Peyer's patch (tissue), 4 donors: ENCODE measurements at regions not wholly inside any gene's neighbourhood (a gene's known extent, or its start where the extent isn't known, plus 50 kb on each side); places are given as distances from the start of the nearest gene placed in this dataset.
A peak's percentile ranks its signal among the peaks of the same experiment; 100 is the strongest.

Experiments
- DNase-seq, 3 donors: peaks; one replicate each; pipeline ENCODE4 v3.0.0-alpha.2; 2017 to 2019
- H3K27ac ChIP-seq, 4 donors: fragments of 200-600 bp; sonication (generic); one replicate each; pipeline ENCODE4 v1.5.1; 2016 to 2019
- H3K27me3 ChIP-seq, 2 donors: fragments of 200-600 bp; sonication (generic); one replicate each; pipeline ENCODE4 v1.5.1; 2019
- H3K36me3 ChIP-seq, 3 donors: fragments of 200-600 bp; sonication (generic); one replicate each; pipeline ENCODE4 v1.5.1; 2016 to 2019
- H3K4me1 ChIP-seq, 4 donors: fragments of 200-600 bp; sonication (generic); one replicate each; pipeline ENCODE4 v1.5.1; 2016 to 2019
- H3K4me3 ChIP-seq, 4 donors: fragments of 200-600 bp; sonication (generic); 1 replicate in 3 of 4; 2 replicates in 1 of 4; pipeline ENCODE4 v1.5.1; 2016 to 2019; ENCODE audit warnings: mild to moderate bottlenecking in 1 of 4
- H3K9me3 ChIP-seq, 4 donors: fragments of 200-600 bp; sonication (generic); one replicate each; pipeline ENCODE4 v1.5.1; 2016 to 2019; ENCODE audit warnings: mild to moderate bottlenecking in 1 of 4
- POLR2A ChIP-seq, 2 donors: fragments of 450-650 bp; IDR thresholded peaks; one replicate each; pipeline ENCODE4 v1.5.1; 2017; ENCODE audit warnings: antibody characterized with exemption in 2 of 2, mild to moderate bottlenecking in 2 of 2, moderate library complexity in 2 of 2
- TF ChIP-seq, protein P1 (sequence below), 6 experiments: fragments of 450-650 bp in 4 of 6; fragments of 200-600 bp in 2 of 6; sonication (generic) in 1 of 6; IDR thresholded peaks; one replicate each; pipeline ENCODE4 v1.5.1; 2017 to 2019; ENCODE audit warnings: antibody characterized with exemption in 6 of 6, mild to moderate bottlenecking in 3 of 6, moderate library complexity in 1 of 6

DNA sequence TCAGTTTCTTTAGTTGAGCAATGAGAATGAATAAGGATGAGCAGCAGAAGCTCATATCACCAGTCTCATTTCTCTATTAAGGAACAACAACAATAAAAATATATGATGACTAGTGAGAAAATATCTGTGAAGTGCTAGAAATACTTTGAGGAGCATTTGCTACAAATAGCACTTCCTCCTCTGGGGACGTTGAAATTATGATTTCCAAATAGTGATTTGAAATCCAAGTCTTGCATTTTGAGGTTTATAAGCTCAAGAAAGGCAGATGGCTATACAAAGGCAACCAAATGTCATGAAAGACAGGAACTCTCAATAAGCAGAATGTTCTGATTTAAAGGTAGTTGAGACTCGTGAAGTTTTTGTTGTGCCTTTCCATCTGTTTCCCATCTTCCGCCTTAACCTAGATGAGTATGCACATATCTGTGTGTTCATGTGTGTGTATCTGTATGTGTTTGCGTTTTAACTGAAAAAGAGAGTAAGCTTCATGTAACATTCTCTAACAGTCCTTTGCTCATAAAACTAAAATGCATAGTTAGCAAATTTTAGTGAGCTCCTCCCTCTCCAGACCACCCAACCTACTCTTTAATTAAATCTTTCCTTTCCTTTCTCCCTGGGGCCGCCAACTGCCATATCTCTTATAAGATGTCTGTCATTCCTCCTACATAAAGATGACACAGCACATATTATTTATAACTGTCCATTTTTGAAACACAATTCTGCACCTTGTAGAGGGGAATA is 222.6 kb upstream of the RASGEF1B start:
- no peak overlapping the region for H3K4me3 ChIP-seq
- H3K36me3 ChIP-seq: no peaks in the 10 kb centered on the region
- H3K27ac ChIP-seq: no peak overlapping the region
- H3K27me3 ChIP-seq: no peaks in the 10 kb centered on the region
- no peak for DNase-seq
- no peaks in the 10 kb centered on the region for H3K9me3 ChIP-seq
- TF ChIP-seq, protein P1, sequence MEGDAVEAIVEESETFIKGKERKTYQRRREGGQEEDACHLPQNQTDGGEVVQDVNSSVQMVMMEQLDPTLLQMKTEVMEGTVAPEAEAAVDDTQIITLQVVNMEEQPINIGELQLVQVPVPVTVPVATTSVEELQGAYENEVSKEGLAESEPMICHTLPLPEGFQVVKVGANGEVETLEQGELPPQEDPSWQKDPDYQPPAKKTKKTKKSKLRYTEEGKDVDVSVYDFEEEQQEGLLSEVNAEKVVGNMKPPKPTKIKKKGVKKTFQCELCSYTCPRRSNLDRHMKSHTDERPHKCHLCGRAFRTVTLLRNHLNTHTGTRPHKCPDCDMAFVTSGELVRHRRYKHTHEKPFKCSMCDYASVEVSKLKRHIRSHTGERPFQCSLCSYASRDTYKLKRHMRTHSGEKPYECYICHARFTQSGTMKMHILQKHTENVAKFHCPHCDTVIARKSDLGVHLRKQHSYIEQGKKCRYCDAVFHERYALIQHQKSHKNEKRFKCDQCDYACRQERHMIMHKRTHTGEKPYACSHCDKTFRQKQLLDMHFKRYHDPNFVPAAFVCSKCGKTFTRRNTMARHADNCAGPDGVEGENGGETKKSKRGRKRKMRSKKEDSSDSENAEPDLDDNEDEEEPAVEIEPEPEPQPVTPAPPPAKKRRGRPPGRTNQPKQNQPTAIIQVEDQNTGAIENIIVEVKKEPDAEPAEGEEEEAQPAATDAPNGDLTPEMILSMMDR (IDR thresholded peaks at IDR 0.05): no peak
- no peak for TF ChIP-seq POLR2A (IDR thresholded peaks at IDR 0.05)
- H3K4me1 ChIP-seq: no peaks in the 10 kb centered on the region

DNA sequence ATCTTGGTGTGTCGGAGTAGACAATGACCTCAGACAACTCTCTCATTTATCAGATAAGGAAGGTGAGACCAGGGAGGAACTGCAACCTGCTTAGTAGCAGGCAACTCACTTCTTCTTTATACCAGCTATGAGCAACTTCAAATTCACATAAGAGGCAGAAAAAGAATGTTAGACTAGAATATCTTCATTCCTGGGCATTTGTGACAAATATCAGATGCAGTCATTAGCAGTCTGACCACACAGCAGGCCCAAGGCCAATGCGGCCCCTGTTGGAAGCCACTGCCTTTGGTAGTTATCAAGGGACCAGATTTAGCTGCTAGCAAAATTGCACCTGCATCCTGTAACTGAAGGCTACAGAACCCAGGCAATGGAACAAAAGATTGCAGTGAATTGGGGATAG is 219.2 kb upstream of the RASGEF1B start:
- no peaks in the 10 kb centered on the region for H3K27me3 ChIP-seq
- no peaks in the 10 kb centered on the region for H3K36me3 ChIP-seq
- H3K27ac ChIP-seq: no peak overlapping the region
- no peak overlapping the region for H3K4me3 ChIP-seq
- H3K4me1 ChIP-seq: no peaks in the 10 kb centered on the region
- no peak for DNase-seq
- no peaks in the 10 kb centered on the region for H3K9me3 ChIP-seq
- no peak for TF ChIP-seq POLR2A (IDR thresholded peaks at IDR 0.05)
- TF ChIP-seq, protein P1 (IDR thresholded peaks at IDR 0.05): no peak

DNA sequence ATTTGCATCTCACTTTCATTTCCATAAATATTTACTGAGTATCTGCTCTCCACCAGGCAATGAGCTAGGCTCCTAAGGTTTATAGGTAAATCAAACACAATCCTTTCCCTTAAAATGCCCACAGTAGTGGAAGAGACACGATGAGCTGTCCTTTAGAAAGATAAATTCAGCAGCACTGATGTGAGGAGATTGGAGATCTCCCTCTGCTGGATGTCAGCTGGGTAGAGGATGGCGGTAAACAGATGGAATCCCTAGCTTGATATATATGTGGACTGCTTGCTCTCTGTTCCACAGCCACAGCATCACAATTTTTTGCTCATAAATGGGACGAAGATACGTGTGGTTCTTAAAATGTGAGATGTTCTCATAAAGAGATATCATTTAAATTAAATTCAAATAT is 216.4 kb upstream of the RASGEF1B start:
- H3K27ac ChIP-seq: no peak overlapping the region
- no peaks in the 10 kb centered on the region for H3K4me1 ChIP-seq
- no peak overlapping the region for H3K4me3 ChIP-seq
- DNase-seq: no peak
- no peaks in the 10 kb centered on the region for H3K9me3 ChIP-seq
- no peaks in the 10 kb centered on the region for H3K36me3 ChIP-seq
- TF ChIP-seq POLR2A (IDR thresholded peaks at IDR 0.05): no peak
- TF ChIP-seq, protein P1 (IDR thresholded peaks at IDR 0.05): peak in 3 of 6 experiments; percentile 42
- no peaks in the 10 kb centered on the region for H3K27me3 ChIP-seq

DNA sequence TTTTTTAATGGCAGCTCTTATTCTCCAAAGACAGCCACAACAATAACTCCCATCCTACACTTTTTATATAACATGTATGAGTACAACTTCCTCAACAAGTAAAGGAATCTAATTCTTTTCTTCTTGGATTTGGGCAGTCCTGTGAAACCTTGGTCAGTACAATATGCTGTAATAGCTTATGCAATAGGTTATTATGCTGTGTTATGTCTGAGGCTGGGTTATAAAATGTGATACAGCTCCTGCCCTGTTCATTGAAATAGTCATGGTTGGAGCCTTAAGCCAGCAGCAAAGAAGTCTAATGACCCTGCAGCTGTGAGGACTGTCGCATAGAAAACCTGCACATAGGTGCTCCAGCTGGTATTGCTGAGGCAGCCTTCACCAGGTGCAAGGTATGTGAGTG is 215.8 kb upstream of the RASGEF1B start:
- Histone ChIP-seq H3K4me1 (no peaks in the 10 kb centered on the region), H3K9me3 (no peaks in the 10 kb centered on the region), H3K27me3 (no peaks in the 10 kb centered on the region), H3K36me3 (no peaks in the 10 kb centered on the region), H3K27ac (no peak overlapping the region), H3K4me3 (no peak overlapping the region)
- no peak for DNase-seq
- TF ChIP-seq POLR2A (IDR thresholded peaks at IDR 0.05): no peak
- TF ChIP-seq, protein P1 (IDR thresholded peaks at IDR 0.05): no peak

DNA sequence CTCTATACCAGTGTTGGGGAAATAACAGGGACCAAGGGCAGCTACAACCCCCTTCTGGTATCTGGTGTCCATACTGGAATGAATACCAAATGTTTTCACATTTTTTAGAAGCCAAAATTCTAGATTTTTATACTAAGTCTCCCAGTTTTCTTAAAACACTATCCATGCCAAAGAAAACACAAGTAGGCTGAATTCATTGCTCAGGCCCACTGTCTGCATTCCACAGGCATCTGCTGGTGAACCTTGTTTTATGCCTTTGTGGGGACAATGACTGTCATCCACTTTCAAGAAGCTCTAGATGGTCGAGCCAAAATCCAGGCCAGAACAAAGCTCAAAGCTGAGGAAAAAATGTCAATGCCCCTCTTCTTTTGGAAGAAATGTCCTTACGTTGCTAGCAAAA is 213.4 kb upstream of the RASGEF1B start:
- TF ChIP-seq POLR2A (IDR thresholded peaks at IDR 0.05): no peak
- TF ChIP-seq, protein P1 (IDR thresholded peaks at IDR 0.05): no peak
- DNase-seq: no peak
- H3K9me3 ChIP-seq: no peaks in the 10 kb centered on the region
- H3K4me3 ChIP-seq: no peak overlapping the region
- H3K4me1 ChIP-seq: no peaks in the 10 kb centered on the region
- no peaks in the 10 kb centered on the region for H3K36me3 ChIP-seq
- H3K27ac ChIP-seq: no peak overlapping the region
- H3K27me3 ChIP-seq: no peaks in the 10 kb centered on the region
